Glomerular endothelial cell (primary cell): ENCODE measurements at regions not wholly inside any gene's neighbourhood (a gene's known extent, or its start where the extent isn't known, plus 50 kb on each side); places are given as distances from the start of the nearest gene placed in this dataset.
"Not testable (repeated sequence)": the region's sequence is repeated elsewhere in the genome, so short reads cannot be mapped to it uniquely, and the experiment has no call there.

ENCODE experiments used
- DNase-seq: peaks from one replicate; pipeline ENCODE4 v3.0.0-alpha.2; 2011; ENCODE audit warnings: low read depth, low spot score; ENCODE audit errors: extremely low read depth

GRCh38 chr6:10184371-10185227 lies 230.3 kb downstream of the TFAP2A start:
- no peak for DNase-seq

GRCh38 chr6:10180138-10181074 lies 234.5 kb downstream of the TFAP2A start:
- no peak for DNase-seq

GRCh38 chr6:10177704-10178103 lies 237.2 kb downstream of the TFAP2A start:
- no peak for DNase-seq

- no peak for DNase-seq
These were observed 239.5 kb downstream of the TFAP2A start for GRCh38 chr6:10175362-10175761.

GRCh38 chr6:10174761-10175160 lies 240.1 kb downstream of the TFAP2A start:
- no peak for DNase-seq

GRCh38 chr6:10174056-10174455 lies 240.8 kb downstream of the TFAP2A start:
- DNase-seq, result no peak

- not testable (repeated sequence) for DNase-seq
These were observed 243.2 kb downstream of the TFAP2A start for GRCh38 chr6:10171706-10172105.

GRCh38 chr6:10170816-10171215 lies 244.1 kb downstream of the TFAP2A start:
- DNase-seq, result no peak

- DNase-seq, result no peak
These were observed 248.8 kb downstream of the TFAP2A start for GRCh38 chr6:10166031-10166430.

- DNase-seq, result no peak
These were observed 251.5 kb downstream of the TFAP2A start for GRCh38 chr6:10163203-10163962.

GRCh38 chr6:10156875-10157274 lies 258.0 kb downstream of the TFAP2A start:
- no peak for DNase-seq

GRCh38 chr6:10154251-10154650 lies 260.6 kb downstream of the TFAP2A start:
- DNase-seq, result no peak

GRCh38 chr6:10151144-10151915 lies 263.5 kb downstream of the TFAP2A start:
- no peak for DNase-seq

GRCh38 chr6:10149603-10150002 lies 265.3 kb downstream of the TFAP2A start:
- no peak for DNase-seq

GRCh38 chr6:10146715-10147451 lies 268.0 kb downstream of the TFAP2A start:
- DNase-seq, result no peak

- no peak for DNase-seq
These were observed 270.1 kb downstream of the TFAP2A start for GRCh38 chr6:10144772-10145171.

GRCh38 chr6:10141746-10142443 lies 273.0 kb downstream of the TFAP2A start:
- no peak for DNase-seq

- DNase-seq, result no peak
These were observed 274.1 kb downstream of the TFAP2A start for GRCh38 chr6:10140824-10141223.

GRCh38 chr6:10140136-10140535 lies 274.7 kb downstream of the TFAP2A start:
- DNase-seq, result no peak
